Stimulated activated naive CD4-positive, alpha-beta T cell treated with Interleukin-2 at 50 U/mL for 16 hours (primary cell): ENCODE measurements at regions not wholly inside any gene's neighbourhood (a gene's known extent, or its start where the extent isn't known, plus 50 kb on each side); places are given as distances from the start of the nearest gene placed in this dataset.
"Not testable (repeated sequence)": the region's sequence is repeated elsewhere in the genome, so short reads cannot be mapped to it uniquely, and the experiment has no call there.

Experiments used
- DNase-seq: peaks from one replicate; lab custom pipeline; 2025; lab: John Stamatoyannopoulos, UW

DNA sequence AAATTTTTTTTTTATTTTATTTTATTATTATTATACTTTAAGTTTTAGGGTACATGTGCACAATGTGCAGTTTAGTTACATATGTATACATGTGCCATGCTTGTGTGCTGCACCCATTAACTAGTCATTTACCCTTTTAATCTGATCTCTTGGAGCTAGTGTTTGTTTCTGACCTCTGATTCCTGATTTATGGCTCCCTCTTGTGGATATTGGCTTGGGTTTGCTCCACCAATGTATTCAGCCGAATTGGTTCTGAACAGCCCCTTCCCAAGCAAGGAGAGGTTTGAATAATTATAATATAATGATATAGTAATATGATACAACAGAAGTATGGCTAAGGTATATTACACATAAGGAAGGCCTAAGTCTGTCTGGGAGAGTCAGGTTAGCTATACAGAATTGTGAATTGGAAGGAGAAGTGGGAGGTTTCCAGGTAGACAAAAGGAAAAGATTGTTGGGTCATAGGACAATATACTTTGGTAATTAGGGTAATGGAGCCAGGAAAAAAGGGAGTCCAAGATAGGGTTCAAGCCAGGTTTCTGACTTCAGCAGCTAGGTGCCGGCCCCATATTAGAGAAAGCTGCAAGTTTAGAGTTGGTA is 53.1 kb upstream of the HMCN1 start:
- no peak for DNase-seq

DNA sequence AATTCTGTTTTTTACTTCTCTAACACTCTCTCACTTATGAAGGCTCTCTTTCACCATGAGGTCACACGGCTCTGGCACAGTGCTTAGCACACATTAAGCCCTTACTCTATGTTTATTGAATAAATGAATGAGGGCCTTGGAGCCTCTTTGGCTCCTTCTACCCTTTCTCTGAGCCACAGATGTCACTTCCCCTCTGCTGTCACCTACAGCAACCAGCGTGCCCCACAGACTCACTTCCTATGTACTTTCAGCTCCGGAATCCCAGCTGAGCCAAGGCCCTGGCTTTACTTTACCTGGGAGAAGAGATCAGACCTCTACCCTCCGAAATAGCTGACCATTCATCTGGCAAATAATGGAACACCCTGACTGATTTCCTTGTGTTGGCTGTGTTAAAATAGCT is 53.7 kb upstream of the HMCN1 start:
- DNase-seq, result no peak

DNA sequence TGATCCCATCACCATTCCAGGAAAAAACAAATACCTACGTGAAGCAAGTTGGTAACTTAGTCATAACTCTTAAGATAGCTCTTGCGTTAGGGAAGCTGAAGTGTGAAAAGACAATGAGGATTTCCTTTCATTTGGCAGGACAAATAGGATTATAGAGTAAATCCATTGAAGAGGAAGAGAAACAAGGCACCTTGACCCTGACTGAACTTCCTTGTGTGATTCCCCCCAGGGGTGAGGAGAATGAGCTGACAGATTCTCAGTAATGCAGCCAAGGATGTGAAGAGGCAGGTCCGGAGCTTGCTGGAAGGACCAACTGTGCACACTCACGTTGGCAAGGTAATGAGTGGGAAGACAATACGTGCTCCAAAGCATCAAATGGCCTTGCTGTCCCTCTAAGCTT is 55.0 kb upstream of the HMCN1 start:
- DNase-seq, result no peak

GRCh38 chr1:185676969-185677368 is 57.2 kb upstream of the HMCN1 start:
- no peak for DNase-seq

DNA sequence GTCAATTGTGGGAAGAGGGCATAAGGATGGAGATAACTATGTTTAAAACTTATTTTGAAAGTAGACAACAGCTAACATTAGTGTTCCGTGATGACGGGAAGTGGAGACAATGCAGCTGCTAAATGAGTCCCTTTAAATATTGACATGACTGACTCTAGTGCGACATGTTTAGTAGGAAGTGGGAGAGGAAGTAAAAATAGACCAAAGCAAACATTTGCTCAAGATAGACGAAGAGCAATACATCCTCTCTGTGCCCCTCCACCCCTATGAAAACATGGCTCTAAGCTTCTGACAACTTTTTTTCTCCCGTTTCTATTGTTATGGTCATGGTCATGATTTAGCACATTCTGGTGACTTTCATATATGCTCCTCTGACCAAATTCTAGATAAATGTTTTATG is 60.0 kb upstream of the HMCN1 start:
- DNase-seq, result no peak

- DNase-seq, result no peak
Observed at GRCh38 chr1:185672719-185673360, 61.4 kb upstream of the HMCN1 start.

DNA sequence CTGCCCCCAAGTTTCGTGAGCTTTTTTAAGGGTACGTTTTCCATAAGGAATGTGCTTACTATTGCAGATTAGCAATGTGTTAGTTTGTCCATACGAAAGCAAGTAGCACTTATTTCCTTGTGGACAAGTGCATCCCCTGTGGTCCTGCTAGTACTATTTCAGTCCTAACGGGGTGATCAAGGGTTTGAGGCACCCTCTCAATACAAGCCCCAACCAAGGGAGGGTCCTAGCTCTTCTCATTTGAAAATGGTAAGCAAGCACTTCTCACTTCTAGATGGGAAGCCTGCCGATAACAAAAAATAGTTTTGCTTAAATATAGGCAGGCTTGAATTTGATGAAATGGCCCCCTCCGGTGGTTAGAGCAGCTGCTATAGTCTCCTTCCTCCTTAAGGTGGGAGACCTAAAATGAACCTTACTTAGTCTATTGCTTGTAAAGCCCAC is 64.0 kb upstream of the HMCN1 start:
- peak; percentile 9 for DNase-seq

- DNase-seq, result no peak
Observed at GRCh38 chr1:185668013-185668412, 66.2 kb upstream of the HMCN1 start.

DNA sequence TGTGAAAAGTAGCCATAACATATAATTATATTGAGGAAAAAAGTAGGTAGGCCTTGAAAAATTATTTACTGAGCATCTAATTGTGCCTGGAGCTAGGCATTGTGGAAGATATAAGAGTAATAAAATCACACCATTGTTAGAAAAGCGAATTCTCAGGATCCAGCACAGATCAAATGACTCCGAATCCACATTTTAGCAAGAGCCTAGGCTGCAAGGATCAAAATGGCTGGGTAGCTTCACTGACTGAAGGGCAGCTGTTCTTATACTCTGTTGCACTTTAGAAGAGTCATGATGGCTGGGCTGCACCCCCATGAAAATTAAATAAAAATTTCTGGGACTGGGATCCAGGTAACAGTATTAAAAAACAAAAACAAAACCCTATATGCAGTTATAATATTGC is 67.6 kb upstream of the HMCN1 start:
- DNase-seq, result no peak

- DNase-seq, result no peak
Observed at GRCh38 chr1:185663771-185664296, 70.4 kb upstream of the HMCN1 start.

- DNase-seq, result no peak
Observed at GRCh38 chr1:185663332-185663731, 70.9 kb upstream of the HMCN1 start.

GRCh38 chr1:185661971-185662370 is 72.2 kb upstream of the HMCN1 start:
- DNase-seq, result no peak

DNA sequence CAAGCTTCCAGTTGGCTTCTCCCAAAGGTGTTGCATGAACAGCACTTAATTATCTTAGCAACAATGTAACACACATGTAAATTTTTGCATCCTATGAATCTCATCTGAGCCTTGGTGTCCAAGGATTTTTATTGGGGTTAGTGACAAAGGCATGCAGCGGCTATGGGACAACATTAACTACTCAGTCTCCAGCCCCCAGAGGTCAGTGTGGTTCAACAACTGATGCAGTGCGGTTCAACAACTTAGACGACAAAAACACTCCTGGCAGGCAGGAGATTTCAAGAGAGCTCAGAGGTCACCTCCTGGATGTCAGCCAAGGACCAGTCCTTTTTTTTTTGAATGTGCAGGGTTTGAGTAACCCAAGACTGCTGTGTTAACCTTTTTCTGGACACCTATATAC is 77.5 kb upstream of the HMCN1 start:
- DNase-seq, result no peak

- DNase-seq, result no peak
Observed at GRCh38 chr1:185654952-185655314, 79.3 kb upstream of the HMCN1 start.

GRCh38 chr1:185654199-185654951 is 79.8 kb upstream of the HMCN1 start:
- no peak for DNase-seq

DNA sequence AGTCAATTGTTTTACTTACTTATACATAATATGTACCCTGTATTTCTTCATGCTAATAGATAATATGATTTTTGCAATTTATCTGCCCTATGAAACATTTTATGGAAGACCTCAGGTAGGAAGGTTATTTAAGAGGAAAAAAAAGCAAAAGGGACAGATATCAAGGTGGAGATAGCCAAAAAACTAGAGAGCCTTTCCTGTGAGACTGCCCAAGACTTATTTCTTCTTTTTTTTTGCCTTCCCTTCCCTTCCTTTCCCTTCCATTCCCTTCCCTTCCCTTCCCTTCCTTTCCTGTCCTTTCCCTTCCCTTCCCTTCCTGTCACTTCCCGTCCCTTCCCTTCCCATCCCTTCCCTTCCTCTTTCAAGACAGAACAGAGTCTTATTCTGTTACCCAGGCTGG is 80.6 kb upstream of the HMCN1 start:
- no peak for DNase-seq

DNA sequence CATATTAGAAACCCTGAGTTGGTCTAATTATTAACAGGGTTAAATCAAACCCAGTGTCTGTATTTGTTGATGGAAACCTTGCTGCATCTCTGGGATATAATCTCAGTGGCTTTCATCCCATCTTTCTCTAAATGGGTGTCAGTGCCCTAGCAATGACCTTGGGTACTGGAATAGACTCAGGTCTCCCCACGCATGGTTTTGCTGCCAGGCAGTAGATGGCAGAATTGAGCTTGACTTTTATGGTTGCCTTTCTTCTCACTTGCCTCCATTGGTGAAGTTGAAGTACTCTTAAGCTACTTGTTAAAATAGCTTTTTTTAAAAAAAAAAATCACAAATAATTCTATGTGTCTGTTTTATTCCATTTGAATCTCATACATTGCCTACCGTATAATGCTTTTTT is 81.8 kb upstream of the HMCN1 start:
- DNase-seq, result no peak

- DNase-seq, result no peak
Observed at GRCh38 chr1:185650602-185651230, 83.5 kb upstream of the HMCN1 start.

DNA sequence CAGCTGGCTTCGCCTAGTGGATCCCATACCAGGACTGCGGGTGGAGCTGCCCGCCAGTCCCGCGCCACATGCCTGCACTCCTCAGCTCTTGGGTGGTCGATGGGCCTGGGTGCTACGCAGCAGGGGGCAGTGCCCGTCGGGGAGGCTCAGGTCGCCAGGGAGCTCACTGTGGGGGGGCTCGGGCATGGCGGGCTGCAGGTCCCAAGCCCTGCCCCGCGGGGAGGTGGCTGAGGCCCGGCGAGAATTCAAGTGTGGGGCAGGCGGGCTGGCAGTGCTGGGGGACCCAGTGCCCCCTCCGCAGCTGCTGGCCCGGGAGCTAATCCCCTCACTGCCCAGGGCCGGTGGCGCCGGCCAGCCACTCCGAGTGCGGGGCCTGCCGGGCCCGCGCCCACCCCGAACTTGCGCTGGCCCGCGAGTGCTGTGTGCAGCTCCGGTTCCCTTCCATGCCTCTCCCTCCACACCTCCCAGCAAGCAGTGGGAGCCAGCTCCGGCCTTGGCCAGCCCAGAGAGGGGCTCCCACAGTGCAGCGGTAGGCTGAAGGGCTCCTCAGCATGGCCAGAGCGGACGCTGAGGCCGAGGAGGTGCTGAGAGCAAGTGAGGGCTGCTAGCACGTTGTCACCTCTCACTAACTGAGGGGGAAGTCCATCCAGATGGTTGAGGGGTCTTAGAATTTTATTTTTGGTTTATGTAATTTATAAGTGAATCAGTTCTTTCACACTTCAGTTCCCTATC is 85.2 kb upstream of the HMCN1 start:
- no peak for DNase-seq

DNA sequence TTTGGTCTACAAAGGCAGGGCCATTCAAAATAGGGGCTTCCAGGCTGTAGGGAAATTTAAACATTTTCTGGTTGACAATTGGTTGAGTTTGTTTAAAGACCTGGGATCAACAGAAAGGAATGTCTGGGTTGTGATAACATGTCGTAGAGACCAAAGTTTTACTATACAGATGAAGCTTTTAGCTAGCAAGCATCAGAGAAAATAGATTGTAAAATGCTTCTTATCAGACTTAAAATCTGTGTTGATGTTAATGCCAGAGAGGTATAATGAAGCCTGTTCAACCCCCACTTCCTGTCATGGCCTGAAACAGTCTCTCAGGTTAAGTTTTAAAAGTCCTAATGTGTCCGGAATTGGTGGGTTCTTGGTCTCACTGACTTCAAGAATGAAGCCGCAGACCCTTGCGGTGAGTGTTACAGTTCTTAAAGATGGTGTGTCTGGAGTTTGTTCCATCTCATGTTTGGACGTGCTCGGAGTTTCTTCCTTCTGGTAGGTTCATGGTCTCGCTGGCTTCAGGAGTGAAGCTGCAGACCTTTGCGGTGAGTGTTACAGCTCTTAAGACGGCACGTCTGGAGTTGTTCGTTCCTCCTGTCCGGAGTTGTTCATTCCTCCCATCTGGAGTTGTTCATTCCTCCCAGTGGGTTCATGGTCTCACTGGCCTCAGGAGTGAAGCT is 86.5 kb upstream of the HMCN1 start:
- not testable (repeated sequence) for DNase-seq

DNA sequence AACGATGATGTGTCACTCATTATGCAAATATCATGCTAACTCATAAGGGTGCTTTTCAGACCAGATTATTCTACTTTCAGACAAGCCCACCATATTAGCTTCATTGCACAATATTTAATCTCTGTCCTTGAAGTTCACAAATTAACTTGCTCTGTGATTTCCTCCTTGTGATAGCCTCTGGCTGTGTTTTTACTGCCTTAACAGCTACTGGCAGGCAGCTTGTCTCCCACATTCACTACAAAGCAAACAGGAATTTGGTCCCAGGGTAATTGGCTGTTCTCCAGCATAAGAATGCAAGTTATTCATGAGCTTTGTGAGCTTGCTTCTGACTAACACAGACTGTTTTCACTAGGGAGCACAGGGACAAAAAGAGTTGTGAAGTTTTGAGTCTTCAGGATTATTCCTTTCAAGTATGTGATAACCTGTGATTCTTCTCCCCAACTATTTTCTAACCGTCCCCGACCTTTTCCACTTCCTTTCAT is 87.9 kb upstream of the HMCN1 start:
- no peak for DNase-seq
